Activated T-cell treated with anti-CD3 and anti-CD28 coated beads, Interleukin-2, amount 50 U/mL, for 1 hour (primary cell): ENCODE measurements at regions not wholly inside any gene's neighbourhood (a gene's known extent, or its start where the extent isn't known, plus 50 kb on each side); places are given as distances from the start of the nearest gene placed in this dataset.

Experiments used
- DNase-seq: peaks from one replicate; pipeline ENCODE4 v3.0.0-alpha.2; 2020

DNA sequence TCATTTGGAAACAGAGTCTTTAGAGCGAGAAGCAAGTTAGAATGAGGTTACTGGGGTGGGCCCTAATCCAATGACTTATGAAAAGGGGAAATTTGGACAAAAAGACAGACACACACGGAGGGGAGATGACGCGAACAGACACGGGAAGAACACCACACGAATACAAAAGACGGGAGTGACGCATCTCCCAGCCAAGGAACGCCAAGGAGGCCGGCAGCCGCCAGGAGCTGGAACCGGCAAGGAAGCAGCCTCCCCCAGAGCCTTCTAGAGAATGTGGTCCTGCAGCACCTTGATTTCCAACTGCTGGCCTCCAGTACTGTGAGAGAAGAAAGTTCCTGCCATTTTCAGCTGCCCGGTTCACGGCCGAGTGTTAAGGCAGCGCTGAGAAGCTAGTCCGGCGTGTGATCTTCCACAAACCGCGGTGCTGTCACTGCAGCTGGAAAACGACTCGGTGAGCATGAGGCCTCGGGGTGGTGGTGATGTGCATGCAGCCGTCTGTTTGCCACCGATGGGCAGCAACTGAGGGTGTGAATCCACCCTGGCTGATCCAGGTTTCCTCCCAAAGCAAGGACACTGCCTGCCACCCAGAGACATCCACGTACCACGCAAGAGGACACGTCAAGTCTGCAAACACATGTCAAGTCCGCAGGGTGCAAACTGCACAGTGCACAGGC, 124.5 kb downstream of the NCOR2 start:
- DNase-seq, result no peak

DNA sequence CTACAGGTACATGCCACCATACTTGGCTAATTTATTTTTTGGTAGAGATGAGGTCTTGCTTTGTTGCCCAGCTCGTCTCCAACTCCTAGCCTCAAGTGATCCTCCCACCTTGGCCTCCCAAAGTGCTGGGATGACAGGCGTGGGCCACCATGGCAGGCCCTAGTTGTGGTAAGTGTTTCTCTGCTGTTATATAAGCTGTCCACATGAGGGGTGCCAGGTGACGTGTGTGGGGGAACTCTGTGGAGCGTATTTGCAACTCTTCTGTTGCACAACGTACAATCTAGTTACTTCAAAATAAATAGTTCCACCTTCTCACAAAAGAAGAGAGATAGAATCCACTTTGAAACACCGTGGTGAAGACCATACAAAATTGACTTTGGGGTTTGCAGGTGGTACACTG, 125.1 kb downstream of the NCOR2 start:
- DNase-seq, result no peak

DNA sequence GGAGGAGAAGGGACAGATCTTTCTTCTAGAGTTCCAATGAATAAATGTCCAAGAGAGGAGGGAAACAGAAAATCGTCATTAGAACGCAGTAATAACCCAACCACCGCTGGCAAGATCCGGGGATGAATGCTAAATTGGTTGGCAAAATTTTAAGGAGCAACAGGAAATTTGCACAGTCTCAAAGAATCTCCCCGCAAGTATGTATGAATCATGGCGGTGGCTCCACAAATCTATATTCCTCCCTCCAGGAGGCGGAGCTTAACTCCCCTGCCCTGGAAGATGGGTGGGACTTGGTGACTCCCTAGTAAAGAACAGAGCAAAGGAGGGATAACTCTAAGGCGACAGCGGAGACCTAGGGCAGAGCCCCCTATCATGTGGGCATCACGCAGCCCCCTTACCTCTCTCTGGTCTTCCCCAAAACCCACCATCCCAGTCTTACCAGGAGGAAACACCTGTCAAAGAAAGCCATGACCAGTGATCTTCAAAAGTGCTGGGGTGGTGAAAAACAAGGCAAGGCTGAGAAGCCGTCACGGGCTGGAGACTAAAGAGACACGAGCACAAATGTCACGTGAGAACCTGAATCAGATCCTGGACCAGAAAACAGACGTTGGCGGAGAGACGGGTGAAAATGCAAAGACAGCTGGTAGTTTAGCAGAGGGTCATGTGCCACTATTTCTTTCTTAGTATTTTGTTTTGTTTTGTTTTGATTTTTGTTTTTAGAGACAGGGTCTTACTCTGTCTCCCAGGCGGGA, 125.8 kb downstream of the NCOR2 start:
- DNase-seq, result no peak

DNA sequence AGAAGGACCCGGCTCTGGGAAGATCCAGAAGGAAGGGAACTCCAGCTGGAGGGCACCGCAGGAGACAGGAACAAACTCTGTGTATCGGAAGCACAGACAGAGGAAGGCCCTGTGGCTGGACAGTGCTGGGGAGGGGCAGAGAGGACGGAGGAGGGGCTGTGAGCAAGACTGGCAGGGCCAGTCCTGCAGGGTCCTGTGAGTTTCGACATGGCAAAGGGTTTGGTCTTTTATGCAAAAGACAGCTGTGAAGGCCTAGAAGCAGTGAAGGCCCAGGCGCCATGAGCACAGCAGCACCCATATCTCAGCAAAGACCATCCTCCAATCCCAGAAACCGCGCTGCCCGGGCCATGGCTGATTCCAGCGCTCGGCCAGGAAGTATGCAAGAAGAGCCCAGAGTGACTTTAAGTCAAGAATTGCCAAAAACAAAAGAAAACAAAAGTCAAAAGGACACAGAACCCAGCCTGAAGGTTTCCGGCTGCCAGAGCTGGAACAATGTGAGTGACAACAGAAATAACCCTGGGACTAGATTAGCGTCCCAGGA, 126.5 kb downstream of the NCOR2 start:
- no peak for DNase-seq

DNA sequence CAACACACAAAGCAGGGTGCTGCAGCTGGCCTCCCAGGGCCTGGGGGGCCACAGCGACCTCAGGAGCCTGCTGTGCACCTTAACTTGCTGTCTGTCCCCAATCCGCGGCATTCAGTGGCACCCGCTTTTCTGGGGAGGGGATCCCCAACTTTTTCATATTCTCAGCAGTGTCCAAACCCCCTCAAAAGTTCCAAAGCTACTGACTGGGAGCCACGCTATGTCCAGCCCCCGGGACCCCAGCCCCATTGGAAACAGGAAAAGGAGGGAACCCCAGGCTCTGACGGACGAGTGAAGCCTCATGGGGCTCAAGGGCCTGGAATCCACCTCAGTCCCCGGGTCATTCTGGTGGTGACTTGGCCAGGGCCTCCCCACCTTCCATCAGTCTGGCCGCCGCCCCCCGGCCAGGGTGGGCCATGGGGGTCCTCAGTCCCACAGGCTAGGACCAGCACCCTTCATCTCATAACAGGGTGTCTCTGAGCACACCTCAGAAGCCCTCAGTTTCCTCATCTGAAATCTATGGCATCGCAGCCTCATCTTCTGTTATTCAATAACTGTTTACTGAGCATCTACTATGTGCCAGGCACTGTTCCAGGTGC, 127.3 kb downstream of the NCOR2 start:
- DNase-seq, result no peak

DNA sequence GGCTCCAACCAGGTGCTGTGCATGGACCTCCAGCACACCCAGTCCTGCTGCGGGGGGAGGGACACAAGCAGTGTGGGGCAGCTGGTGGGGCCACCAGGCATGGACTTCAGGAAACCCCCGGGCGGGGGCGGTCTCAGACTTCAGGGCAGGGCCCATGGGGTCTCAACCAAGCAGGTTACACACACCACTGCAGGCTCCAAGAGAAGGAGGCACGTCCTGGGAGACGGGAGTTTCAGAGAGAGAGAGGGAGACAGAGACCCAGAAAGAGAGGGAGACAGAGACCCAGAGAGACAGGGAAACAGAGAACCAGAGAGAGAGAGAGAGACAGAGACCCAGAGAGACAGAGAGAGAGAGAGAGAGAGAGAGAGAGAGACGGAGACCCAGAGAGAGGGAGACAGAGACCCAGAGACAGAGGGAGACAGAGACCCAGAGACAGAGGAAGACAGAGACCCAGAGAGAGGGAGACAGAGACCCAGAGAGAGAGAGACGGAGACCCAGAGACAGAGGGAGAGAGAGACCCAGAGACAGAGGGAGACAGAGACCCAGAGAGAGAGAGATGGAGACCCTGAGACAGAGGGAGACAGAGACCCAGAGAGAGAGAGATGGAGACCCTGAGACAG, 128.9 kb downstream of the NCOR2 start:
- no peak for DNase-seq

DNA sequence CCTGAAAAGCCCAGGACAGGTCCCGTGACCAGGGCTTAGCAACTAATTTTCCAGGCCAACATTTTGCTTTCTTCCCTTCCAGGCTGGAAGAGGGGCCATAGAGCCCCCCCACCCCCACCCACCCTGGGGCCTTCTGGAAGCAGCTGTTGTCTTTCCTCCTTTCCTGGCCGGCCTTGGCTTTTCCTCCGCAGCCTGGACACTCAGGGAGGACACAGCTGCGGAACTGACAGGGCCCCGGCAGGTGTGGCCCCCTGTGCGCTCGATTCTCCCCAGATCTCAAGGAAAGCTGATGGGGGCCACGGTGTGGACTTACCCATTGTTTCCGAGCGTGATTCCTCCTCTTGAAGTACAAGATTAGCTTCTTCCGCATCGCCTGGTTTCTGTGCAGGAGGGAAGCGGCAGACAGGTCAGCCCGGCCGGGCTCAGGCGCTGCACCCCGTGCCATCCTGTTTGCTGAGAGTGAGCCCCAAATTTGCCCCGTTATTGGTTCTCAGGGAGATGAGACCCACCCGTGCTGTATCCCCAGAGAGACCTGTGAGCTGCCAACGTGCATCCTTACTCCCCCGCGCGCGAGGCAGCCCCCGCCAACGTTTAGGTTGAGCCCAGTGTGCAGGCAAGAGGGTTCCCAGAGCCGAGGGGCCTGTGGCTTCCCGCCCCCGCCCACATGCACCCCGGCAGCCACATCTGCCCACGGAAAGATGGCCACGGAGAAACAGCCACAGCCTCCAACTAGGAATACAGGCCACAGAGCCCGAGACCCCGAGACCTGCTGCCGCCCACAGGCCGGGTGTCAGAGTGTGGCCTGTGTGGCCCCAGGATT, 129.6 kb downstream of the NCOR2 start:
- no peak for DNase-seq

DNA sequence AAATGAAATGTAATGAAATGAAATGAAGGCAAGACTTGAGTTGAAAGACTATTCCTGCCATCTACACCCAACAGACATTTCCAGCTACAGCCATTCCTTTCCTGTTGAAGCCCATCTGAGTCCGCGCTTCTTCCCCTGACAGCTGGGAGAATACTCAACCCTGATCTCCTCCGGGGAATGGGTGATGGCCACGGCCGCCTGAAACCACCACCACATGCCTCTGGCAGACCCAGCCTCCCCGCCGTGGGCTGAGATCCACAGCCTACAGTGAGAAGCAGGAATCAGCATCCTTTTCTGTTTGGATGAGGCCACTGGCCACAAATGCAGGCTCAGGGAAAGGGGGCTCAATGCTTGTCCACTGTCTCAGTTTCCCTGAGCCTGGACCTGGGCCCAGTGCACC, 130.3 kb downstream of the NCOR2 start:
- DNase-seq, result no peak

DNA sequence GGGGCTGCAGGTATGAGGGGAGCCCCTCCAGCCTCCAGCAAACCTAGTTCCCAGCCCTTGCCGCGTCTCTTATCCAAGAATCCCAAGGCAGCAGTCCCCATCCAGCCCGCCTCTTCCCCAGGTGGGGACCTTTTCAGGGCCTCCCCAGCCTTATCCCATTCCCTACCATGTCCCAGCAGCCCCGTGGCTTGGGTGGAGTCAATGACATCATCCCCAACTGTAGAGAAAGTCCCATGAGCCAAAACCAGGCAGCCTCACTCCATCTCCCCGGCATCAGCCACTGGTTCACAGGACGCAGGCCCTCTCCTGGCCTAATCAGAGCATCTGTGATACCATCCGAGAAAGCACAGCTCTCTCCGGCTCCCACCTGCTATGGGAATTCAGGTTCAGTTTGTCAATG, 131.0 kb downstream of the NCOR2 start:
- DNase-seq, result no peak

DNA sequence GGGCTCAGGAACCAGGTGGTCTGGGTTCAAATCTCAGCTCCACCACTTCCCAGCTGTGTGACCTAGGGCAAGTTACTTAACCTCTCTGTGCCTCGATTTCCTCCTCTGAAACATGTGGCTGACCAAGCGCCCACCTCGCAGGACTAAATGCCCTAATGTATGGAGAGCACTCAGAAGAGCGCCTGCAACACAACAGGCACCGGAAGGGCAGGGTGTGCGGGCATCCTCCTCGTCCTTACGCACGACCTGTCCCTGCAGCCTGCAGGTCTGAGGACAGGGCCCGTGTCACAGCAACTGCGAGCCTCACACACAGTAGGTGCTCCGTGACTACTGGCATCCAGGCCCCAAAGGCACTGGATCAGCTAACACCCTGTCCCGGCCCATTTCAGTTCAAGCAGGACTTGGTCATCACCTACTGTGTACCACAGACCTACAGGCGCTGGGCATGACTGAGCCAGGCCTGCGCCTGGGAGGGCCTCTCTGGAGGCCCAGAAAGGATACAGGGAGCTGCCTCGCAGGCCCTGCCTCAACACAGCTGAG, 131.5 kb downstream of the NCOR2 start:
- DNase-seq, result no peak

DNA sequence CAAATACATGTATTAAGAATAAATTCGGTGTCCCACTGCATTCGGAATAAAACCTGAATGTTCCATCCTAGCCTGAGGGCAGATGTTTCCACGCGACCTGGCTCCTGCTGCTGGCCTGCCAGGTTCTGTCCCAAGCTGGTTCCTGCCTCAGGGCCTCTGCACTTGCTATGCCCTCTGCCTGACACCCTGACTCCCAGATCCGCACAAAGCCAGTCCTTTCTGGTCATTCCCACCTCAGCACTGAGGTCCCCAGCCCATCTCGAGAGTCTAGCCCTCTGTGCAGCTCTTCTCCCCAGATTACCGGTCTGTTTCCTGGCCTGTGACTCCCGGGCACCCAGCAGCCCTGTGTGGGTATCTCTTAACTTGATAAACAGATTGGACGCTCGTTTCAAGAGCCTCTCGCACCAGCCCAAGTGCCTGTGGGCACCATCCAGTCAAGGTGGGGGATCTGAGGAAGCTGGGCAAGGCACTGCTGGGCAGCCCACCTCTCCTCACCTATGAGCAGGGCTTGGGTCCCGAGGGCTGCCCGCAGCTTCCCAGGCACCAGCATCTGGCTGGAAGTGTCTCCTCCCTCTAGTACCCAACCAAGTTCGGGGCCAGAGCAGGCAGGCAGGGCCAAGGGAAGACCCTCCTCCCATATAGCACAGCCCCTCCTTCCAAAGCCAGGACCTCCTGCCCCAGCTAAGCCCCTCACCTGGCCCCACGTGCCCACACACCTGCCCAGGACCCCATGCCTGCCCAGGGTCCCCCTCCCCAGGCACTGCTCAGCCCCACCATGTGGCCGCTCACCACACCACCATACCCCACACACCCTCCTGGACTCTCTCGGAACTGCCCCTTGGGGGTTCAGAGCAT, 132.2 kb downstream of the NCOR2 start:
- DNase-seq, result no peak

DNA sequence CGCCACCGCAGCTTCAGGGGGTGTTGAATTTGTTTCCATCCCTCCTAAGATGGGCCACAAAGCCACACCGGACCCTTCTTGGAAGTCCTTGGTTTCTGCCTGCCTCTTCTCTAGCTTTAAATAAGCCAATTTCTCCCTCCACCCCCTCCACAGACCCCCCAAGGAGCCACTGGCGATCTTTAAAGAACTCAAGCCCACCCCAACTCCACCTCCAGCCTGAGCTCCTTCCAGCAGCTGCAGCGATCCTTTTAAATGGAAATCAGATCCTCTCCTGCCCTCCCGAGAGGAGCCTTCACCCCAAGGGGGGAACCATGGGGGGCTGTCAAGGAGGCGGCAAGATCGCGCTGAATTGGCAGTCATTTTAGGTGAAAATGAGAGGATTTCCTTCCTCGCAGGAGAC, 133.1 kb downstream of the NCOR2 start:
- no peak for DNase-seq

DNA sequence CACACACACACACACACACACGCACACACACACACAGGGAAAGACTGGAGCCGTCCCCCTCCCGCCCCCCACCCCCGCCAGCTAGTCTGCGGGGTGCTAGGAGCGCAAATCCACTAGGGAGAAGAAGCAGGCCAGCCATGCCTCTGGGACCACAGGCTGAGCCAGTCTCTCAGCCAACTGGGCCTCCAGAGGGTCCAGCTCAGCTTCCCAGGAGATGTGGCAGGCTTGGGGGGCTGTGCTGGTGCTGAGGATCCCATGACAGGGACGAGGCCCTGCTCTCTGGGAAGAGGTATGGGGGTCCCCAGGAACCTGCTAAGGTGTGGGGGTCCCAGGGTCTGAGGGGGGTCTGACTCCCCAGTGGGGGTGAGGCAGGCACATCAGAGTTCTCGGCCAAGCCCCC, 133.5 kb downstream of the NCOR2 start:
- no peak for DNase-seq

DNA sequence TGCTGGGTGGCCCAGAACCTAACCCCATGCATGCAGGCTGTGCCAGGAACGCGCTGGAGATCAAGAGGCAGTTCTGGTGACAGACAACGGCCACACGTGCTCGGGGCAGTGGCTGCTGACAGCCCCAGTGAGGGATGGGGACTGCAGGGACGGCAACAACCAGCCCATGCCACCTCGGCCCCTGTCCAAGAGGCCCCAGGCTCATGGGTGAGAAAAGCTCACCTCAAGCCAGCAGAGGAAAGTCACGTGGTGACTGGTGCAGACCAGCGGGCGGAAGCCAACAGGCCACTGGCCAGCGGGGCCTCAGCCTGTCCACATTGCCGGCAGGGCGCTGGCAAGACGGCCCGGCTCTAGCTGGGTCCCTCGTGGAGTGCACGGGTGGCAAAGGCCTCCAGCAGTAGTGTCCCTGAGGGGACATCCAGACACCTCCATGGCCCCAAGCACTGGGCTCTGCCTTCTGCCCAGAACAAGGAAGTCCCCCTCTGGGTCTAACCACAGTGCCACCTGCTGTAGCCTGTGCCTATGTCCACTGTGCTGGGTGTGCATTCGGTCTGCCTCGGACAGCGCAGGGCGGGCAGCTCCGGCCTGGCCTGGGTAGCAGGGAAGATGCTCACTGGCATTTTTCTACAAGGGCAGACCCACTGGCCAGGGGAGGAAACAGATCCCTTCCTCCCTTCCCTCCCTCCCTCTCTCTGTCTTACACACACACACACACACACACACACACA, 134.1 kb downstream of the NCOR2 start:
- no peak for DNase-seq

DNA sequence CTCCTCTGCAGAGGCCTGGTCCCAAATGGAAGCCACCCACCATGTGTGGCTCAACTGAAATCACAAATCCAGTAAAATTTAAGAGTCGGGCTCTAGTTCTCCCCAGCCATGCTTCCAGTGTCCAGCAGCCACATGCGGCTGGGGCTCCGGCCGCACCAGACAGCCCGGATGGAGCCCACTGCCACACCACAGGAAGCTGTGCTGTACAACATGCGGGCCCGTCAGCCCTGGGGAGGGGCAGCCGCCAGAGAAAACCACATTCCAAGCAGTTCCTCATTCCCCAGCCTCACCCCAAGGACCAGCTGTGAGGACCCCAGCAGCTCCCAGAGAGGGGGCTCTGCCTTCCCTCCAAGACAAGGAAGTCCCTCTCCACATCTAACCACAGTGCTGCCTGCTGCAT, 135.0 kb downstream of the NCOR2 start:
- no peak for DNase-seq

DNA sequence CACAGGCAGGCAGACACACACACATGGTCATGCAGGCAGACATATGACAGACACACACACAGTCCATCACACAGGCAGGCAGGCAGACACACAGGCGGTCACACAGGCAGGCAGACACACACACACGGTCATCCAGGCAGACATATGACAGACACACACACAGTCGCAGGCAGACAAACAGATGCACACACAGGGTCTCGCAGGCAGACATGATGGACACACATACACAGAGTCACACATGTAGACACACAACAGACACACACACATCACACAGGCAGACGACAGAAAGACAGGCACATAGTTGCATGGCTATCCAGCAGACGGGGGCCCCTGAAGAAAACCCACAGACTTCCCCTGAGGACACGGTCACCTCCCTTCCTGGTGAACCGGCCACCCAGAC, 135.4 kb downstream of the NCOR2 start:
- DNase-seq, result no peak

DNA sequence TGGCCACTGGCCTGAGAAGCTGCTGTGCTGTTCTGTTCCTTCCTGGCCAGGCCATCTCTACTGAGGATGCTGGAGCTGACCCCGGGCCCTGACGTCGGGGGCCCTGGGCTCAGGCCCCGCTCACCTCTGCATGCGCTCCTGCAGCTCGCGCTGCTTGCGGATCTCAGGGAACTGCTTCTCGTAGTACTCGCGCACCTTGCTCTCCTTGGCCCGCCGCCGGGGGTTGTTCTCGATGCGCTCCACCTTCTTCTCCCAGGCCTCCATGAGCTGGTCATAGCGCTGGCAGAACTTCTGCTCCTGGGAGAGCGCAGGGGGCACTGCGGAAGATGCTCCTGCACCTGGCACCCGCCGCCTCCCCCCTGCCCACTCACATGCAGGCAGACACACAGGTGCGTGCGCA, 135.6 kb downstream of the RFLNA start:
- no peak for DNase-seq

DNA sequence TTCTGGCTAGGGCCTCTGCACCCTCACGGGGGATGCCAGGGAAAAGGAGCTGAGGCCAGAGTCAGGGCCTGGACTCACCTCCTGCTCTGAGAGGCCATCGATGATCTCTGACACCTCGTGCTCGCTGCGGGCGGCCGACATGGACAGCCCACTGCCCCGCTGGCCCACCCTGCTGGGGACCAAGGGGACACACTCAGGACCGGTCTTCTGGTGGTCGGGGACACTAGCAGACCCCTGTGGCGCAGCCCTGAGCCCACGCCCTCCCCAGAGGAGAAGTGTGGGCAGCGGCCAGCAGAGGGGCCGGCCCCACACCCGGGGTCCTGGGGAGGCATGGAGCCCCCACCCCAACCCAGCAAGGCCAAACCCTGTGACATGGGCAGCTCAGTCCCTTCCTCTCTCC, 134.6 kb downstream of the RFLNA start:
- no peak for DNase-seq

DNA sequence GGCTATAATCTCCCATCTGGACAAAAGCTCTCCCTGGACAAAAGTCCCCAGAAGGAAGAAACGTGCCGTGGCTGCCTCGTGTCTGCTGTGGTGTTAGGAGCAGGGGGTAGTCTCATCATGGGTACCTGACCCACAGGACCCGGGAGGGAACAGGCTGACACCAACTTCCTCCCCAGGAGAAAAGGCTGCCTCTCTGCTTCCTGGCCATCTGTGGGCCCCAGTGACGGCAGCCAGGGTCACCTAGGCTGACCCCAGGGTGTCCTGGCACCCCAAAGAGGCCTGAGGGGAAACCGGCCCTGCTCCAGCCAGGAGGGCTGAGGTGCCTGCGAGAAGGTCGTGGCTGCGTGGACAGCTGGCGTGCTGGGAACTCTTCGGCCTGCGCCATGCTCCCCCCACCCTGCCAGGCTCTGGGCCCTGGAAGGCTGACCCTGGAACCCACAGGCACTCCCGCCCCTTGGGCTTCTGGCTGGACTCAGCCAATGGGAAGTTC, 133.9 kb downstream of the RFLNA start:
- no peak for DNase-seq

DNA sequence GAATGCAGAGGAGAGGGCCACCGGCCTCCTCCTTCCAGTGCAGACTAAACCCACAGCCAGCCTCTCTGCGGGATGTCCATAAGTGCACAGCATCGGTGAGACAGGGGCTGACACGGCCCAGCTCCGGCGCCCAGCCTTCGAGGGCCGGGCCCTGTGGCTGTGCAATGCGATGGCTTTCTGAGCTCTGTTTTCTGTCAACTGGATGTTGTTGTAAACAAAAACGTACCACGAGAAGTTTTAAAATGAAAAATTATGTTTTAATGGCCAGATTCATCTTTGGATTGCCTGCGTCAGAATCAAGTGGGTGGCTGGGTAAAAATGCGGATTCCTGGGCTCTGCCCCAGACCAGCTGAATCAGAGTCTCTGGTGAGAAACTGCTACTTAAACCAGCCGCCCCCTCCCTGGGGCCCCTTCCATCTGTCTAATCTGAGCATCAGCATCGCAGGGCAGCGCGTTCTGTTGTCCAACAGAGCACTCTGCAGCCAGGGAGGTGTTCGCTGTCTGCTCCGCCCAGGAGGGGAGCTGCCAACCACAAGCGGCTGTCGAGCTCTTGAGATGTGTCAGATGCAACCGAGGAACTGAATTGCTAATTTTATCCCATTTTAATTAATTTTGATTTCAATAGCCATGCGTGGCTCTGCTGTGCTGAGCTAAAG, 133.4 kb downstream of the RFLNA start:
- no peak for DNase-seq
